Testis (tissue), 2 donors: ENCODE measurements at regions not wholly inside any gene's neighbourhood (a gene's known extent, or its start where the extent isn't known, plus 50 kb on each side); places are given as distances from the start of the nearest gene placed in this dataset.

Experiments used
- POLR2A ChIP-seq: fragments of 450-650 bp; IDR thresholded peaks from one replicate; pipeline ENCODE4 v1.6.1; 2017; ENCODE audit warnings: antibody characterized with exemption, mild to moderate bottlenecking, moderate library complexity
- TF ChIP-seq, protein P1 (sequence below), 3 experiments: fragments of 450-650 bp in 2 of 3; fragments of 200-600 bp in 1 of 3; sonication (generic) in 1 of 3; IDR thresholded peaks; one replicate each; pipeline ENCODE4 v1.5.1; 2016 to 2019; ENCODE audit warnings: antibody characterized with exemption in 3 of 3, mild to moderate bottlenecking in 2 of 3, moderate library complexity in 1 of 3

DNA sequence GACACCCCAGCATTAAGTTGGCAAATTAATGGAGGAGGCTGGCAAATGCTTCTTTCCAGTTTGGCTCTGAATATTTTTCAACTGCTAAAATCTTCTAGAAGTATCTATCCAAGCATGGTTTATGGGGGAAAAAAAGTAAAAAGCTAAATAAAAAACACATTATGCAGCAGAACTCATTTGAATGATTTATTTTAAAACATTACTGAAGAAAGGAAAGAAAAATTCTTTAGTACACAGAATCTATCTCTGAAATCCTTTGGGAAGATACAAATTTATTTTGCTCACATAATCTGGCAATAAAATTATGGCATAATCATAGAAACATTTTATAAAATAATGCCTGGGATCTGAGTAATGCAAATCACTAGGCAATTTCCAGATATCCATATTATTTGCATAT is 328.1 kb upstream of the MON1B start:
- TF ChIP-seq, protein P1, sequence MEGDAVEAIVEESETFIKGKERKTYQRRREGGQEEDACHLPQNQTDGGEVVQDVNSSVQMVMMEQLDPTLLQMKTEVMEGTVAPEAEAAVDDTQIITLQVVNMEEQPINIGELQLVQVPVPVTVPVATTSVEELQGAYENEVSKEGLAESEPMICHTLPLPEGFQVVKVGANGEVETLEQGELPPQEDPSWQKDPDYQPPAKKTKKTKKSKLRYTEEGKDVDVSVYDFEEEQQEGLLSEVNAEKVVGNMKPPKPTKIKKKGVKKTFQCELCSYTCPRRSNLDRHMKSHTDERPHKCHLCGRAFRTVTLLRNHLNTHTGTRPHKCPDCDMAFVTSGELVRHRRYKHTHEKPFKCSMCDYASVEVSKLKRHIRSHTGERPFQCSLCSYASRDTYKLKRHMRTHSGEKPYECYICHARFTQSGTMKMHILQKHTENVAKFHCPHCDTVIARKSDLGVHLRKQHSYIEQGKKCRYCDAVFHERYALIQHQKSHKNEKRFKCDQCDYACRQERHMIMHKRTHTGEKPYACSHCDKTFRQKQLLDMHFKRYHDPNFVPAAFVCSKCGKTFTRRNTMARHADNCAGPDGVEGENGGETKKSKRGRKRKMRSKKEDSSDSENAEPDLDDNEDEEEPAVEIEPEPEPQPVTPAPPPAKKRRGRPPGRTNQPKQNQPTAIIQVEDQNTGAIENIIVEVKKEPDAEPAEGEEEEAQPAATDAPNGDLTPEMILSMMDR (IDR thresholded peaks at IDR 0.05), result no peak
- no peak for TF ChIP-seq POLR2A
